Gastroesophageal sphincter (tissue), 3 donors: ENCODE measurements at regions not wholly inside any gene's neighbourhood (a gene's known extent, or its start where the extent isn't known, plus 50 kb on each side); places are given as distances from the start of the nearest gene placed in this dataset.

Source experiments
- CTCF ChIP-seq, 4 experiments: fragments of 200-600 bp in 2 of 4; fragments of 450-650 bp in 2 of 4; sonication (generic) in 1 of 4; IDR thresholded peaks; one replicate each; pipeline ENCODE4 v1.5.1; 2017 to 2019; ENCODE audit warnings: antibody characterized with exemption in 4 of 4, mild to moderate bottlenecking in 2 of 4, moderate library complexity in 2 of 4
- EP300 ChIP-seq: sonication (generic); formaldehyde crosslinking; IDR thresholded peaks from one replicate; pipeline ENCODE4 v1.6.1; 2017; ENCODE audit warnings: antibody characterized with exemption, mild to moderate bottlenecking

- TF ChIP-seq EP300 (no peak), CTCF (IDR thresholded peaks at IDR 0.05) (peak; percentile 36 to 61 (median 46))
Observed at GRCh38 chr2:67322353-67323001, 74.7 kb upstream of the ETAA1 start.
